Heart left ventricle (tissue), 16 donors: ENCODE measurements at regions not wholly inside any gene's neighbourhood (a gene's known extent, or its start where the extent isn't known, plus 50 kb on each side); places are given as distances from the start of the nearest gene placed in this dataset.

Experiments
- ATAC-seq, 4 donors: fragments of 200-7000 bp; cut with Tn5 transposase; one replicate each; pipeline ENCODE4 v1.9.1; 2020 to 2022; ENCODE audit warnings: moderate library complexity in 4 of 4, mild to moderate bottlenecking in 3 of 4, moderate number of reproducible peaks in 1 of 4
- DNase-seq, 5 donors: peaks; one replicate each; pipeline ENCODE4 v3.0.0-alpha.2; 2020
- H3K27ac ChIP-seq, 12 donors: fragments of 200-600 bp; sonication (generic) in 4 of 12; one replicate each; pipeline versions ENCODE4 v1.5.0 to v1.8.0; 2016 to 2022; ENCODE audit warnings: mild to moderate bottlenecking in 2 of 12
- H3K27me3 ChIP-seq, 9 donors: fragments of 200-600 bp; sonication (generic) in 2 of 9; one replicate each; pipeline versions ENCODE4 v1.5.1 to v1.8.0; 2016 to 2022; ENCODE audit warnings: mild to moderate bottlenecking in 3 of 9
- H3K36me3 ChIP-seq, 9 donors: fragments of 200-600 bp; sonication (generic) in 2 of 9; one replicate each; pipeline versions ENCODE4 v1.5.0 to v1.8.0; 2018 to 2022; ENCODE audit warnings: mild to moderate bottlenecking in 2 of 9
- H3K4me1 ChIP-seq, 12 donors: fragments of 200-600 bp; sonication (generic) in 4 of 12; one replicate each; pipeline versions ENCODE4 v1.5.0 to v1.8.0; 2016 to 2022; ENCODE audit warnings: mild to moderate bottlenecking in 3 of 12
- H3K4me3 ChIP-seq, 12 donors: fragments of 200-600 bp; sonication (generic) in 4 of 12; one replicate each; pipeline versions ENCODE4 v1.5.0 to v1.8.0; 2017 to 2022; ENCODE audit warnings: mild to moderate bottlenecking in 9 of 12, moderate library complexity in 4 of 12
- H3K9me3 ChIP-seq, 12 donors: fragments of 200-600 bp; sonication (generic) in 4 of 12; one replicate each; pipeline versions ENCODE4 v1.5.0 to v1.8.0; 2016 to 2022; ENCODE audit warnings: mild to moderate bottlenecking in 1 of 12
- CTCF ChIP-seq, 12 donors: fragments of 200-600 bp; sonication (generic) in 4 of 12; IDR thresholded peaks; one replicate each; pipeline versions ENCODE4 v1.5.0 to v1.8.0; 2018 to 2022; ENCODE audit warnings: antibody characterized with exemption in 12 of 12, mild to moderate bottlenecking in 5 of 12
- POLR2A ChIP-seq, 2 donors: fragments of 450-650 bp; IDR thresholded peaks; one replicate each; pipeline ENCODE4 v1.6.1; 2017; ENCODE audit warnings: antibody characterized with exemption in 2 of 2, mild to moderate bottlenecking in 2 of 2, moderate library complexity in 2 of 2
- WGBS, 4 donors: extraction: QIAGEN DNeasy Blood & Tissue Kit in 2 of 4; methylation state at CpG; one replicate each; pipeline versions ENCODE4 v1.1.5 to v1.1.7; 2013 to 2018; 5-methylcytosine and 5-hydroxymethylcytosine counted together
- intact Hi-C, 10 donors: fragments of 100-400 bp; cut with DNase I; formaldehyde crosslinking; loops; one replicate each; pipeline versions ENCODE4 v1.11.1 to v1.14.2; 2022
- donor health status: ischemic (EF 13 %, LVEDD 7.1; RV severe dilation, severe dysfunction).
- donor health status: healthy with polysubstance abuse.
- donor health status: DM: no; HTN: yes; CAD: no.
- donor health status: DM: no; HTN: no; CAD: no.
- donor health status: ischemic (EF 25% LVEDD 6.9; RV normal size, moderate dysfunction).
- donor health status: ischemic (EF 25% LVEDD 5.7; RV mildly dilated, moderate dysfunction).
- donor health status: healthy.
- donor health status: DM: yes; HTN: yes; CAD: no.
- donor health status: ischemic (EF 35%, LVEDD 5.7; RV mildly dilated, moderate dysfunction).
- donor health status: nonischemic (EF 11% LVEDD 7.7; RV severe dilation, severe dysfunction).
- donor health status: DM: yes; HTN: yes; CAD: no.
- donor health status: PGD.
- donor health status: ischemic (EF 29% LVEDD 5.4; RV normal size, mild dysfunction).
- donor health status: nonischemic (EF 23%, LVEDD 6.1; RV moderate dilation, normal function).

GRCh38 chr4:32597354-32597753, 1877.2 kb downstream of the PCDH7 start:
- Histone ChIP-seq H3K27me3 (no peaks in the 10 kb centered on the region), H3K9me3 (peaks cover 0 to 3% (median 0%) of the 10 kb centered on the region in 12 donors), H3K36me3 (no peaks in the 10 kb centered on the region), H3K27ac (no peak overlapping the region), H3K4me3 (no peak overlapping the region), H3K4me1 (no peaks in the 10 kb centered on the region)
- intact Hi-C loops, result no loop called here
- DNase-seq (no peak), ATAC-seq (no peak)
- 55 to 74% (median 67%) methylated on average over 1 of the region's 1 CpG for WGBS, 4 donors
- no peak for TF ChIP-seq POLR2A (IDR thresholded peaks at IDR 0.05)
- TF ChIP-seq CTCF (IDR thresholded peaks at IDR 0.05), result no peak

- no peaks in the 10 kb centered on the region for H3K4me1 ChIP-seq
- no peak overlapping the region for H3K4me3 ChIP-seq
- 72 to 79% (median 75%) methylated on average over 3 of the region's 3 CpGs for whole genome bisulfite sequencing, 4 donors
- H3K9me3 ChIP-seq, result peaks cover 0 to 6% (median 0%) of the 10 kb centered on the region in 12 donors
- TF ChIP-seq POLR2A (IDR thresholded peaks at IDR 0.05), result no peak
- TF ChIP-seq CTCF (IDR thresholded peaks at IDR 0.05), result no peak
- intact Hi-C loops, result no loop called here
- H3K36me3 ChIP-seq, result no peaks in the 10 kb centered on the region
- DNase-seq (no peak), ATAC-seq (no peak)
- no peaks in the 10 kb centered on the region for H3K27me3 ChIP-seq
- H3K27ac ChIP-seq, result no peak overlapping the region
These were observed 1881.7 kb downstream of the PCDH7 start for GRCh38 chr4:32601848-32602247.

- H3K9me3 ChIP-seq, result peaks cover 0 to 27% (median 2%) of the 10 kb centered on the region in 12 donors
- H3K27ac ChIP-seq, result no peak overlapping the region
- no peaks in the 10 kb centered on the region for H3K27me3 ChIP-seq
- H3K4me3 ChIP-seq, result no peak overlapping the region
- no peak for TF ChIP-seq POLR2A (IDR thresholded peaks at IDR 0.05)
- no peak for TF ChIP-seq CTCF (IDR thresholded peaks at IDR 0.05)
- intact Hi-C loops, result no loop called here
- no peak for ATAC-seq
- no peak for DNase-seq
- no peaks in the 10 kb centered on the region for H3K36me3 ChIP-seq
- WGBS, 4 donors, result 33 to 89% (median 86%) methylated on average over 1 of the region's 1 CpG
- no peaks in the 10 kb centered on the region for H3K4me1 ChIP-seq
These were observed 1887.8 kb downstream of the PCDH7 start for GRCh38 chr4:32607978-32608377.

GRCh38 chr4:32624943-32625603, 1904.9 kb downstream of the PCDH7 start:
- no peak for ATAC-seq
- TF ChIP-seq POLR2A (IDR thresholded peaks at IDR 0.05) (no peak), CTCF (IDR thresholded peaks at IDR 0.05) (no peak)

More at GRCh38 chr4:32624943-32625603, 1904.9 kb downstream of the PCDH7 start:
- H3K4me3 ChIP-seq, result no peak overlapping the region
- DNase-seq, result no peak
- no peaks in the 10 kb centered on the region for H3K27me3 ChIP-seq
- intact Hi-C loops, result no loop called here
- H3K4me1 ChIP-seq, result no peaks in the 10 kb centered on the region
- peaks cover 0 to 14% (median 0%) of the 10 kb centered on the region in 12 donors for H3K9me3 ChIP-seq
- H3K27ac ChIP-seq, result no peak overlapping the region
- WGBS, 4 donors, result 56 to 68% (median 64%) methylated on average over 7 of the region's 7 CpGs
- H3K36me3 ChIP-seq, result no peaks in the 10 kb centered on the region
